ENCODE measurements at regions not wholly inside any gene's neighbourhood (a gene's known extent, or its start where the extent isn't known, plus 50 kb on each side); places are given as distances from the start of the nearest gene placed in this dataset.

- no peak for TF ChIP-seq NFIC (IDR thresholded peaks at IDR 0.05; ENCODE audit: borderline replicate concordance)
- no peak for TF ChIP-seq PBX3 (IDR thresholded peaks at IDR 0.05)
- TF ChIP-seq, protein P1, sequence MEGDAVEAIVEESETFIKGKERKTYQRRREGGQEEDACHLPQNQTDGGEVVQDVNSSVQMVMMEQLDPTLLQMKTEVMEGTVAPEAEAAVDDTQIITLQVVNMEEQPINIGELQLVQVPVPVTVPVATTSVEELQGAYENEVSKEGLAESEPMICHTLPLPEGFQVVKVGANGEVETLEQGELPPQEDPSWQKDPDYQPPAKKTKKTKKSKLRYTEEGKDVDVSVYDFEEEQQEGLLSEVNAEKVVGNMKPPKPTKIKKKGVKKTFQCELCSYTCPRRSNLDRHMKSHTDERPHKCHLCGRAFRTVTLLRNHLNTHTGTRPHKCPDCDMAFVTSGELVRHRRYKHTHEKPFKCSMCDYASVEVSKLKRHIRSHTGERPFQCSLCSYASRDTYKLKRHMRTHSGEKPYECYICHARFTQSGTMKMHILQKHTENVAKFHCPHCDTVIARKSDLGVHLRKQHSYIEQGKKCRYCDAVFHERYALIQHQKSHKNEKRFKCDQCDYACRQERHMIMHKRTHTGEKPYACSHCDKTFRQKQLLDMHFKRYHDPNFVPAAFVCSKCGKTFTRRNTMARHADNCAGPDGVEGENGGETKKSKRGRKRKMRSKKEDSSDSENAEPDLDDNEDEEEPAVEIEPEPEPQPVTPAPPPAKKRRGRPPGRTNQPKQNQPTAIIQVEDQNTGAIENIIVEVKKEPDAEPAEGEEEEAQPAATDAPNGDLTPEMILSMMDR (IDR thresholded peaks at IDR 0.05), result no peak
- TF ChIP-seq USF2 (IDR thresholded peaks at IDR 0.05; ENCODE audit: borderline replicate concordance, low read depth, low read length), result no peak
- TF ChIP-seq YY1 (IDR thresholded peaks at IDR 0.05; ENCODE audit: low read depth), result no peak
- no peak for TF ChIP-seq RFX5 (IDR thresholded peaks at IDR 0.05; ENCODE audit: low read length)
- TF ChIP-seq EZH2phosphoT487 (IDR thresholded peaks at IDR 0.05; ENCODE audit: borderline replicate concordance, low read depth), result no peak
- TF ChIP-seq FOXM1 (IDR thresholded peaks at IDR 0.05; ENCODE audit: low read depth), result no peak
- TF ChIP-seq EP300 (IDR thresholded peaks at IDR 0.05; ENCODE audit: borderline replicate concordance in 1 of 2, low read depth in 1 of 2, low read length in 1 of 2), result no peak
- TF ChIP-seq SIN3A (IDR thresholded peaks at IDR 0.05; ENCODE audit: borderline replicate concordance, low read depth, low read length), result no peak
- no peak for TF ChIP-seq RAD21 (IDR thresholded peaks at IDR 0.05; ENCODE audit: low read length)
- no peak for TF ChIP-seq MEF2A (IDR thresholded peaks at IDR 0.05; ENCODE audit: borderline replicate concordance, low read depth)
- TF ChIP-seq TCF12 (IDR thresholded peaks at IDR 0.05), result no peak
Measured at GRCh38 chr15:39056357-39056756, 491.7 kb upstream of the RASGRP1 start.

Data from SK-N-SH (cell line).